Hepatocyte (in vitro differentiated cells): ENCODE measurements at regions not wholly inside any gene's neighbourhood (a gene's known extent, or its start where the extent isn't known, plus 50 kb on each side); places are given as distances from the start of the nearest gene placed in this dataset.

ENCODE experiments used
- EZH2 ChIP-seq: fragments of 200-600 bp; sonication (generic); IDR thresholded peaks from 2 replicates; pipeline ENCODE4 v1.6.1; 2016; ENCODE audit warnings: antibody characterized with exemption, mild to moderate bottlenecking, borderline replicate concordance
- EZH2phosphoT487 ChIP-seq: fragments of 200-600 bp; sonication (generic); IDR thresholded peaks from one replicate; pipeline ENCODE4 v1.6.1; 2018; ENCODE audit warnings: antibody characterized with exemption, mild to moderate bottlenecking, low read depth, moderate library complexity; ENCODE audit not compliant: unreplicated experiment, severe bottlenecking
- TF ChIP-seq, protein P1 (sequence below): fragments of 200-600 bp; sonication (generic); IDR thresholded peaks from 2 replicates; pipeline ENCODE4 v1.5.1; 2016; ENCODE audit warnings: antibody characterized with exemption, mild to moderate bottlenecking; ENCODE audit not compliant: poor library complexity

DNA sequence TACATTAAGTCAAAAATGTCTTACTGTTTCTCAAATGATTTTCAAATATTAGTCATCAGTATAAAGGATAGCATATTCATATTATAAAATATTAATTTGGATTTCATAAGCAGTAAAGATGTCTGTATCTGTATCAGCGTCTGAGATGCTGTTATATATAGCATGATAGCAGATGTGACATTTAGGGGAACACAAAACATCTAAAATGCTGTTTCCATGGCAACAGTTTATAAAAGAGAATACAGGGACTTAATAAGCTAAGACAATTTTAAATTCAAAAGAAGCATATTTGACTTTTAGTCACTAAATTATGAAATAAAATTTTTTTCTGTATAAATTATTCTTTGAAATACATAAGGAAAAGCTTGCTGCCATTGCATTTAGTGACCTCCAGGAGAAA, 432.2 kb downstream of the PDGFC start:
- no peak for TF ChIP-seq EZH2
- TF ChIP-seq, protein P1, sequence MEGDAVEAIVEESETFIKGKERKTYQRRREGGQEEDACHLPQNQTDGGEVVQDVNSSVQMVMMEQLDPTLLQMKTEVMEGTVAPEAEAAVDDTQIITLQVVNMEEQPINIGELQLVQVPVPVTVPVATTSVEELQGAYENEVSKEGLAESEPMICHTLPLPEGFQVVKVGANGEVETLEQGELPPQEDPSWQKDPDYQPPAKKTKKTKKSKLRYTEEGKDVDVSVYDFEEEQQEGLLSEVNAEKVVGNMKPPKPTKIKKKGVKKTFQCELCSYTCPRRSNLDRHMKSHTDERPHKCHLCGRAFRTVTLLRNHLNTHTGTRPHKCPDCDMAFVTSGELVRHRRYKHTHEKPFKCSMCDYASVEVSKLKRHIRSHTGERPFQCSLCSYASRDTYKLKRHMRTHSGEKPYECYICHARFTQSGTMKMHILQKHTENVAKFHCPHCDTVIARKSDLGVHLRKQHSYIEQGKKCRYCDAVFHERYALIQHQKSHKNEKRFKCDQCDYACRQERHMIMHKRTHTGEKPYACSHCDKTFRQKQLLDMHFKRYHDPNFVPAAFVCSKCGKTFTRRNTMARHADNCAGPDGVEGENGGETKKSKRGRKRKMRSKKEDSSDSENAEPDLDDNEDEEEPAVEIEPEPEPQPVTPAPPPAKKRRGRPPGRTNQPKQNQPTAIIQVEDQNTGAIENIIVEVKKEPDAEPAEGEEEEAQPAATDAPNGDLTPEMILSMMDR, result no peak
- no peak for TF ChIP-seq EZH2phosphoT487
